Posterior cingulate gyrus (tissue), 11 donors: ENCODE measurements at regions not wholly inside any gene's neighbourhood (a gene's known extent, or its start where the extent isn't known, plus 50 kb on each side); places are given as distances from the start of the nearest gene placed in this dataset.
A peak's percentile ranks its signal among the peaks of the same experiment; 100 is the strongest.

ENCODE experiments used
- DNase-seq, 10 donors: peaks; one replicate each; pipeline versions ENCODE4 v3.0.0 to v3.0.0-alpha.2; 2020 to 2021; ENCODE audit warnings: mixed read lengths in 3 of 10
- intact Hi-C: fragments of 100-400 bp; cut with DNase I; formaldehyde crosslinking; loops from one replicate; pipeline ENCODE4 v1.15.1; 2023

DNA sequence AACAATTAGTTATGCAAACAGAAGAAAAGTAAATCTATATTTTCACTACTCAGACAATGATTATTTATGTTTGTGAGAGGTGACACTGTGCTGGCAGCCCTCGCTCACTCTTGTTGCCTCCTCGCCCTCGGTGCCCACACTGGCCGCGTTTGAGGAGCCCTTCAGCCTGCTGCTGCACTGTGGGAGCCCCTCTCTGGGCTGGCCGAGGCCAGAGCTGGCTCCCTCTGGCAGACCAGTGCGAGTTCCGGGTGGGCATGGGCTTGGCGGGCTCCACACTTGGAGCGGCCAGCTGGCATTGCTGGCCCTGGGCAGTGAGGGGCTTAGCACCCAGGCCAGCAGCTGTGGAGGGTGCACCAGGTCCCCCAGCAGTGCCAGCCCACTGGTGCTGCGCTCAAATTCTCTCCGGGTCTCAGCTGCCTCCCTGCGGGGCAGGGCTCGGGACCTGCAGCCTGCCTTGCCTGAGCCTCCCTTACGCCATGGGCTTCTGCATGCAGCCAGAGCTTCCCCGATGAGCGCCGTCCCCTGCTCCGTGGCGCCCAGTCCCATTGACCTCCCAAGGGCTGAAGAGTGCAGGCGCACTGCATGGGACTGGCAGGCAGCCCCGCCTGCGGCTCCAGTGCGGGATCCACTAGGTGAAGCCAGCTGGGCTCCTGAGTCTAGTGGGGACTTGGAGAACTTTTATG, 902.6 kb downstream of the PDHA2 start:
- peak in 2 of 10 donors; percentile 73 to 76 for DNase-seq

DNA sequence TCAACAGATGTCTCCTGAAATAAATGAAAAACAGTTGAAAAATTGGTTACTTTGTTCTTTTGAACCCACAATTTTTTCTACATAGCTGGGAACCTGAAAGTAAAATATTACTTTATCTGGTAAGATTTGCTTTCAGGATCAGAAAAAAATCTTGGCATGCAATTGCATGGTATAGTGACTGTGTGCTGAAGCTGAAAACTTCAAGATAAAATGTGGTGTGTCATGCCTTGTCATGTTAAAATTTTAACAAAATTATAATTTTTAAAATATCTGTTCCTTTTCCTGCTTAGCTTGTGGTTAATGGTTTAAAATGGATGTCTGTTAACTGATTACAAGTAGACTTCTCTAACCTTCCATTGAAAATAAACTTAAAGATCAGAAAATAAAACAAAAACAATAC, 904.8 kb downstream of the PDHA2 start:
- intact Hi-C loops, result no loop called here
- DNase-seq, result no peak

More for the DNA sequence above, 902.6 kb downstream of the PDHA2 start:
- intact Hi-C loops, result no loop called here

DNA sequence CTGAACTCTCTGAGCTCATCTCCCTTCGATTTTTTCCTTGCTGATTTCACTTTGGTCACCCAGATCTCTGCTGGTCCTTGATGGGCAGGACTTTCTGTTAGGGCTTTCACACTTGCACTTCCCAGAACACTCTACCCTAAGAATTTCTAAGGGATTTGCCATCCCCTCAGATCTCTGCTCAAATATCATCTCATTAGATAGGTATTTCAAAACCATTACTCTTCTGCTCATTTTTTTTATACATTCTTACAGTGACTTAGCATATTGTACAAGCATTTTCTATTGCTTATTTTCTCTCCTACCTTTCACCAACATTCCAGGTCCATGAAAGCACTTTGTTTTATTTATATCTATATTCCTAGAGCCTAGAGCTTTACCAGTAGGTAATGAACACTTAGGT, 913.3 kb downstream of the PDHA2 start:
- no peak for DNase-seq
- intact Hi-C loops, result no loop called here

DNA sequence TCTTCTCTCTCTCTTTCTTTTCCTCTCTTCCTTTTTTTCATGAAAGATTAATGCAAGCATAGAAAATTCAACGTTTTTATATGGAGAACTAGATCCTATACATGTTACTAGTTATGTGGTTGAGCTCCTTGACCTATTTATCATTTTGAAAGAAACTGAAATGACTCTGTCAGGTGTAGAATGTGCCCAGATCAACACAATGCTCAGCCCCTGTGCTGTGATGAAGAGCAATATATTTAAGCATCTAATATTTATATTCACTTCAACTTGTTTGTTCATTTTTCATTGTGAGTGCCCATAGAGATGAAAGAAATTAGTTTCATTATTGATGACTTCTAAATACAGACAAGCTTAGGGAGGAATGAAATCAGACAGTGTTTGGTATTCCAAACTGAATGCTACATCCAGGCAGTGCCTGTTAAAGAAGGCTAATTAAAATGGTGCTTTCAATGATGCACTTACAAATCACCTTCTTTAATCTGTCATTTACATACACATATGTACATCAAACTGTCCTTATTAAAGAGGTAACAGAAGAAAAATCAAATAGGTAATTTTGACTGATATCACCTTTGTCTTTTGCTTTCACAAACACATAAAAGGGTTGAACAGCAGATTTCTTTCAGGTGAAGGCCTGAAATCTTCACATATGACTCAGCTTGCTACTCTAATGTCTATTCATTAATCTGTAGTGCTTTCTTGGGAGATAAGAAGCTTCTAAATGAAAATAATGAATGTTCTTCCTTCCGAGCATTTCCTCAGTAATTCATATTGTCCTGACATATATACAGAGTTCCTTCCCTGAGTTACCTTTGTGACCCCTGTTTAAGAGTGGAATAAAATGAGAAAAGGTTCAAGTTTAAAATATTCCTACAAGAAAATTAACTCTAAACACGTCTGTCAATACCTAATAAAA, 915.9 kb downstream of the PDHA2 start:
- intact Hi-C loops, result no loop called here
- DNase-seq, result no peak

DNA sequence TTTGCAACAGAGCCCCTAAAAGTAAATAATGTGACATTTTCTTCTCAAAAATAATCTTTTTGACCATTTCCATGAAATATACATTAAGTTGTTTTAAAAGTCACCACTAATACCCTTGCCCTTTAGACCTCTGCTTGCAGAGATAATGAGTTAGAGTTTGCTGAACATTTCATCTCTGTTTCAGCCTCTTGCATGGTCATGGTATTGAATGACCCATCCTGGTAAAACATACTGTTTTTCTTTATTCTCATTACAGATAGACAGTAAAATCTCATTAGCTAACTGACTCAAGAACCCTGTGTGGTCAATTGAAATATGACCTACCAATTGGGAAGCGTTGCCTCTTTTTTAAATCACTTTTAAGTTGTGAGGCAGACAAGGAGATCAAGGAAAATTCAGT, 916.7 kb downstream of the PDHA2 start:
- intact Hi-C loops, result no loop called here
- DNase-seq, result no peak

DNA sequence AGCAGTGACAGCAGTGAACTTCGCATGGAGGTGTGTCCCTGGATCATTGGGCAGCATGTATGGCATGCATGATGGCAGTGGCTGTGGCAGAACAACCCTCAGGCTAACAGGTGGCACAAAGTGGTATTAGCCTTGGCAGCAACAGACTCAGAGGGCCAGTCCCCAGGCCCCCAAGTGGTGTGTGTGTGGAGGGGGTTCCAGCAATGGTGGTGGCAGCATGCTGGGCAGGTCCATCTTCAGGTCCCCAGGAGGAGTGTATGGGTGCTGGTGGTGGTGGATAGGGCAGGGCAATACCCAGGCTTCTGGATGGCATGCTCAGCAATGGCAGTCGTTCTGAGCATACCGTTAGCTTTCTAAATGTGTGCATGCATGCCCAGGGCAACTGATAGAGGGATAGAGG, 923.7 kb downstream of the PDHA2 start:
- intact Hi-C loops, result no loop called here
- peak in 1 of 10 donors; percentile 20 for DNase-seq

DNA sequence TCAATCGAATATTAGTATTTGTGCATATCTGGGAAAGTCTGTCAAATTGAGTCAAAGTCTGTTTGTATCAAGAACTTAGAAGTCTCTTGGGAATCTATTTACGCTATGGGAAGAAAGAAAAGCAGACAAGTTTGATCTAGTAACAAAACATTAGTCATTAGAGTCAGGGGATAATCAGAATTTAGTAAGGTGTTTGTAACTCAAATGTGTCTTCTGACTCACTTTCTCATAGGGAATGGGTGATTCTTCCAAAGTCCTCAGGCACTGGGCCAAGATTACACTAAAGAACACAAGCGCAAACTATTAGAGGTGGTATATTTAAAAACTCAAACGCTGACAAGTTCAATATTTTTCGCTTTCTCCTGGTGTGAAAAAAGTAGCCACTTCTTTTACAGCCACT, 926.5 kb downstream of the PDHA2 start:
- no peak for DNase-seq
- intact Hi-C loops, result no loop called here

DNA sequence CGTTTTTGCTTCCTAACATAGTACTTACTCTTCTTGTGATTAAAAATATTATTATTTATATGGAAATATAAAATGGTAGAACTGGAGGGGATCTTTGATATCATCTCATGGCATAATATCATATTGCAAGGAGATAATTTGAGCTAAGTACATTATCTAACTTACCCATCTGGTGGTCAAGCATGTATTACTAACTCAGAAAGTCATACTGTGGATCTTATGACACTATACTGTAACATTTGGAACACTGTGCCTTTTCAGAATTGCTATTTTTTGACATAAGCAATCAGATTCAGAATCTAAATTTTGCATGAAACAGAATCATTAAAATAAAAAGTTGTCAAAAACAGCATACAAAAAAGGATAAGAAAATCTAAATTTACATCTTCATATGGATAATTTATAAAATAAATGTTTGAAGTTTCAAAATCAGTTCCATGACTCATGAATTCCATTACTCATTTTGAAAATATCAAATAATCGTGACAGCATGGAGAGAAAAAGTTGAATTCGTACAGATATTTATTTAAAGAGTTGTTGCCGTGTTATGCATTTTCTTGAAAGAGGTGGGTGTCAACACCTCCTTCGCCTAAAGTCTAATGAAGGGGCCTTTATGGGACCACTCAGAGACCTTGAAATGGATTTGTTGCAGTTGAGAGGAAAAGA, 928.1 kb downstream of the PDHA2 start:
- no peak for DNase-seq
- intact Hi-C loops, result no loop called here

DNA sequence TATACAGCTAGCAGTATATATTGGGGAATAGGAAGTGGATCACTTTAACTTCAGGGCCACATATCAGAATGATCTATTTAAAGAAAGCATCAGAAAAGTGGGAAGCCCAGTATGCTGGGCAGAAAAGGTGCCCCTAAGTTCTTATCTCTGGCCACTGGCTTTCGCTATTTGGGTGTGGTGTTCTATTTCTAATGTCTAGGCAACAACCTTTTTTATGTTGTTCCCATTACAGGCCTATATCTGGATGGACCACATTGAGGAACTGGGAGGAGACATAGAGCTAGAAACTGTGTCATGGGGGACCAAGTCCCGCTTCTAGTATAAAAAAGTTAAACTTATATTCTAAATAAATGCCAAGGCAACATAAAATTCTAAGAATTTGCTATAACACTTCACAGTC, 935.6 kb downstream of the PDHA2 start:
- DNase-seq, result no peak
- intact Hi-C loops, result no loop called here

DNA sequence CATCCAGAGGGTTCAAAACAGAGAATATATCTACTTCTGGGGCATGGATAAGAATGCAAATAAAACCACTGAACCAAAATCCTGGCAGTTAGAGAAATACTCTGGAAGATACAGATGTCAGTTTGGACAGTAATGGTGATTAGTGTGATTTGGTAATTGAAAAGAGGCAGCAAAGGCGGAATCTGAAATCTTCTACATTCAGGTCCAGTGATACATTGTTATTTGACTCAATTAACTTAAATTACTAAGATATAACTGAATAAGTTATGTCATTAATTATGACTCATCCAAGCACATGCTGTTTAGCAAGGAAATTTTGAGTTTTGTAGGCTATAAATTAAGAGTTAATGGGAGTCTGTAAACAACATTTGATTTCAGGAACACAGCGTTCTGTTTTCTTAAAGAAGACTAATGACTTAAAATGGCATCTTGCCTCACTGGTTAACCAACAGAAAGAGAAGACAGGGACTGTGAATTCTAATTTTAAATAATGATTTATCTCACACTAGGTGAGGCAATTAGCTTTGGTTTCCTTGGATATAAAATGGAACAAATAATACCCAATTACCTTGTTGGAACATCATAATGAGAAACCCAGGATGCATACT, 937.1 kb downstream of the PDHA2 start:
- intact Hi-C loops, result no loop called here

DNA sequence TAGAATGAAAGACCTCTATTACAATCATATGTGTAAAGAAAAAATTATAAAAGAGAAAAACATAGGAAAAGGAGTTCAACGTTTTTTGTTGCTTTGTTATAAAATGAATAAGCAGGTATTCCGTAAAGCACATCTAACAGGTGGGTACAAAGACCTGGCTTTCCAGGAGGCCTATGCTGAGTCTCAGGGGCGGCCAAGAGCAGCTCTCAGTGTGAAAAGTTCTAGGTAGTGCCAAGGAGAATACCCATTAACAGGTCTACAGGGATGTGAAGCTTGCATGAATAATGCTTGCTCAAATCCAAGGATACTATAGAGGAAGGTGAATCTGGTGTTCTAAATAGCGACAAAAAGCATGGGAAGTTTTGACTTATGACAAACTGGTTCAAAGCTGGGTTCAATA, 944.4 kb downstream of the PDHA2 start:
- no peak for DNase-seq
- intact Hi-C loops, result no loop called here

More for the DNA sequence above, 937.1 kb downstream of the PDHA2 start:
- no peak for DNase-seq

DNA sequence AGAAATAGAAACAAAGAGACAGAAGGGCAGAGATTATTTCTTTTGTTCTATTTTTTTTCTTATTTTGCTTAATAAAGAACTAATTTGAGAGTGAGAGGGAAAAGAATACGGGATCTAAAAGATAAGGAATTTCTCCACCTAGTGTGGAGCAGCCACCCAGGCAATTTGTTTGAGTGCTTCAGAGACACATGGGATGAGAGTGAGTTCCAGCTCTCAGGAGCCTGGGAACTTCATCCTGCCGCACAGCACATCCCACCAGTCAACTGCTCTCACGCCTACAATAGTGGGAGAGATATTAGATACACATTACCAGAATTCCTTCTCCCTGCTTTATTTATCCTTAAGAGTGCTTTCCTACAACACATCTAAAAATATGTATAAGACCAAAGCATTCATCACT, 946.4 kb downstream of the PDHA2 start:
- intact Hi-C loops, result no loop called here
- DNase-seq, result no peak

DNA sequence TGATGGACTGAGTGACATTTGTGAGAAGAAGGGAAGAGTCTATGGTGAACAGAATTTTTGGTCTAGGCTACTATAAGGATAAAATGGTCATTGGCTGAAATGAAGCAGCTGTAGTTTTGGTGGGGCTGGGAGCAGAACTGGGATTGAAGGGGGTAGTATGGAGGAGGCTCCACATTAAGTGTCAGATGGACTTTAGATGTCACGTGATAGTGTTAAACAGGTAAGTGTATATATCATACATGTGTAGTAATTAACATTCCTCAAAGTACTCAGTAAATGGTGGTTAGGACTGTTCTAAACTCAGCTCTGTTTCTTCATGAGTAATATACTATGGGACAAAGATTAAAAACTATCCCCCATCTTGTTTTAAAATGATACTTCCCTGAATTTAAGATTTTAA, 947.9 kb downstream of the PDHA2 start:
- intact Hi-C loops, result no loop called here
- DNase-seq, result no peak

DNA sequence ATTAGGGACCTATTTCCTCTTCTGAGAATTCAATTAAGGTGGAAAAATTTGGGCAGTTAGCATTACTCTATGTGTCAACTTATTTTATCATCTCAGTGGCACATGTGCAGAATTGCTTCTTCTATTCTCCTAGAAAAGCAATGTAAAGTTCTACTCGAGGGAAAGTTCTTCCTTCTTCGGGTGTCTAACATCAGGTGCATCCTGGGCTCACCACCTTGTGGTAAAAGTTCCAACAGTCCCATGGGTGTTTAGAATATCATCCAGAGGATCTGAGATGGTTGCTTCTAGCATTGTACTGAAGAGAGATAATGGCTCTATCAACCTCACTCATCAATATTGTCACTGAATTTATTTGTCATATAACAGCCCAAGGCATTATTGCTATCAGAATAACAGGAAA, 969.7 kb downstream of the PDHA2 start:
- no peak for DNase-seq
- intact Hi-C loops, result no loop called here

DNA sequence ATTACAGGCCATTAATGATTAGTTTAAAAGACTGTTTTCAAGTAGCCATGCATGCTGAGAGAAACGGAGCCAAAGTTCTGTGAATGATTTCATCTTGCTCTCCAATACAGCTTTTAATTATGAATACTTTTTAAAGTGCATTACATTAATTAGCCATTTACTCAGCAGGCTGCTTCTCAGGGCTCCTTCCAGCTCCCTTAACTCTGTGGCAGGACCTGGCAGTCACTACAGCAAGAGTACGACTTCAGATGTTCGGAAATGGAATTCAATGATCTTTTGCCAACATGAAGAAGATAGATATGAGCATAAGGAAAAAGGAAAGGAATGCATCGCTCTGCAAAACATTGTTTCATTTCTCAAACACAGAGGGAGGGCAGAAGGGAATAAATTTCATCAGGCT, 987.2 kb downstream of the PDHA2 start:
- DNase-seq, result peak in 1 of 10 donors; percentile 48
- intact Hi-C loops, result no loop called here

DNA sequence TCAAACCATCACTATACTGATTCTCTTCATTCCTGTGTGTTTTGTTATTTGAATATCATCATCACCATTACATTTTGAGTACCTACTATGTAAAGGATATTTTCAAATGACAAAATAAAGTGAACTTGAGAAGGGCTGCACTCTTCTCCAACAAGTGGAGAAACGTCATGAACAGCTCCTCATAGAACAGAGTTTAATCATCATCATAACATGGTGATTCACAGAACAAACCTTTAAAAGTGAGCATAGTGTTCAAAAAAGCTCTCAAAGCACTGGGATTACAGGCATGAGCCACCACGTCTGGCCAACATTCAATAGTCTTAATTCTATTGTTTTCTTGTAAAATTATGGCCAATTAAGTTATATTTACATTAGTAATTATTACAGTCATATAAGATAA, 993.9 kb downstream of the PDHA2 start:
- no peak for DNase-seq
- intact Hi-C loops, result no loop called here

DNA sequence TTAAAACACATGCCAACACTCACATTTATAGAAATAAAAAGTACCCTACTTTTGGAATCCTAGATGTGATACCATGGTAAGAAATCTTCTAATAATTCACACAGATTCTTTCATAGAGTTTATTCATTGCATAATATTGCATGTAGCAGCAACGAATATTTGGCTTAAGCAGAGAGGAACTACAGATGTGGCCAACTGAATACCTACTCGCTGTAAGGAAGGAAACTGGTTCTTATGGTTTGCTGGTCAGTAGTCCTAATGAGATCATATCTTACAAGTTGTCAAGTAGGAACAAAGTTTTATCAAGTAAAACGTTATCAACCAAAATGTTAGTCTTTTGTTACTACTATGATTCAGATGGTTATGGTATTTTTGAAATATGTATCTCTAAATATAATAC, 996.1 kb downstream of the PDHA2 start:
- intact Hi-C loops, result no loop called here
- no peak for DNase-seq

DNA sequence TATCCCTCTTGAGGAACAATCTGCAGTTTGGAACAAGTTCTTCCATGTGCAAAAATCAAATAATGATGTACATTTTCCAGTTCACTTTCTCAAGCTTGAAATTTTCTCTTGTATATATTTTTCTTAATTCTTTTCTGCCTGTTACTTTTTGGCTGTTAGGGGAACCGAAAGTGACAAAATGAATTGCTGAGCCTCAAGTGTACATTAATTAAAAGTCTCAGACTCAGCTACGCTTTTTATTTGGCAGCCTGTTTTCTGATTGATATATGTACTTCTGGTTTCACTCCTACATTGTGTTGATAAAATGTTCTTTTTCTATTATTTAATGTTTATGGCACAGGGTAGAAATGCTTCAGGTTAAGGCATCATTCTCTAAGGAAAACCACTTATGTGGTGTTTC, 999.5 kb downstream of the PDHA2 start:
- intact Hi-C loops, result no loop called here
- no peak for DNase-seq

DNA sequence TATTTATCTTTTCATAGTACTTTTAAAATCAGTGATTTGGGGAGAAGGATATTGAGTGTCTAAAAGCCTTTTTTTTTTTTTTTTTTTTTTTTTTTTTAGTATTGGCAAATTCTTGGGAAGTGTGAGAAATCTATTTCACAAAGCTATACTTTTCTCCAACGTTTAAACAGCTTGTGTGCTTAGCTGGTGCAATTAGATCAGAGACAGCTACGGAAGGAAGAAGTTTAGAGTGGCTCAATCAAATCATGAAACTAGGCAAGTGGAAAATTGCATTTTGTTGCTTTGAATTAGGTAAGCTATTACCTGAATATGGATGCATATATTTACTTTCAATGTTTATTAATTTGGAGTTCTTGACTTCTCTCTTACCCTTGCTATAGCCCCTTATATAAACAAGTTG, 1001.9 kb downstream of the PDHA2 start:
- intact Hi-C loops, result no loop called here

DNA sequence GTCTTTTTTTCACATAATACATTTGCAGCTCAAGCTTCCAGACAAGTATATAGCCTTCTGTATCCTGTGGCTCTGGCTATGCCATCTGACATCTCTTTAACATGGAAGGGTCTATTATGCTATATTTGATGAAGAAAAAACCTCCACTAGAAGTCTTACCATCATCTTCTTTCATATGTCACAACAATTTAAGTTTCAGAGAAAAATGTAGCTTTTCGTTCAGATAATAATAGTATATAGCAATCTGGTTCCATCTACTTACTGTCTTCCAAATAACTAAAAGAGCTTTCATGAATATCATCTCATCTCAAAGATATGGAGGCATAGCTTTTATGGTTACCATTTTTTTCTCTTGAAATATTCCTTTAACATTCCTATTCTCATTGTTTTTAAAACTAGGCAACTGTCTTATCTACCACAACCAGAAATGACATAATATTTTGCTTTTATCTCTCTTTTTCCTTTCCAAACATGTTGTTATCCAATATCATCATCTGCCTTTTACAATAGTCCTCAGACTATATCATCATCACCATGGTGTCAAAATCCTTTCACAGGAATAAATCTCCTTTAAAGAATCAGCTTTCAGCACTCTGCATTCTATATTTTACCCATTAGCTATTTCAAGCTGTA, 1005.1 kb downstream of the PDHA2 start:
- no peak for DNase-seq
- intact Hi-C loops, result no loop called here

More for the DNA sequence above, 1001.9 kb downstream of the PDHA2 start:
- no peak for DNase-seq

DNA sequence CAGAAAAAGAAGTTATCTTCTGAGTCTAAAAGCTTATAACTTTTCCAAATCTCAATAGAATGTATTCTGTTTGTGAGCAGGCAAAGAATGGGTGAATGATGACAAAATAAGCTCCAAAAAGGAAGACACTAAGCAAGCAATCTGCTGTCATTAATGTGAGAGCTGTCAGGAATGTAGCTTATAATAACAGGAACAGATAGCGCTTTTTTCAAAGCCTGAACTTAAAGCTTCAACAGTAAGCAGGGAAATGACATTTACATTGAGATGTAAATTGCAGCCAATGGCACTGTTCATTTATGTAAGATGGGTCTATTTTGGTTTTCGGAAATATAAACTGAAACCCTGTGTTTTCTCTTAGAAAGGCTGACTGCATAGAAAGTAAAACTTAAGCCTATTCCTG, 1005.9 kb downstream of the PDHA2 start:
- no peak for DNase-seq
- intact Hi-C loops, result no loop called here
